ENCODE measurements at regions not wholly inside any gene's neighbourhood (a gene's known extent, or its start where the extent isn't known, plus 50 kb on each side); places are given as distances from the start of the nearest gene placed in this dataset.

DNA sequence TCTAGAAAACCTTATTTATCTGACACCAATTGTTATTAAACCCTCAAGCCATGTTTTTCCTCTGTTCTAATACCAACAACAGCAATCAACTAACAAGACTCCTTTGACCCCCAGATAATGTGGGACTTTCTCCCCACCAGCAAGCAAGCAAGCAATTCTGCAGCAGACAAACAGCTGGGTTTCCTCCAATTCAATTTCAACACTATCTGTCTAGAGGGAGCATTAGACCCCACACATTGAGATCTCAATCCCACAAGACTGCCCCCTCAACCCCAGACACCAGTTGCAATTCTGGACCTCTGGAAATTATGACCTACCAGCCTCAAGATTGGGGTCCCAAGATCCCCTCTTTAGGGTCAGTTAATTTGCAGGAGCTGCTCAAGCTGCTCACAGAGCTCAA is 89.4 kb upstream of the TMEM26 start:
- Histone ChIP-seq H3K4me3 (no peak overlapping the region), H3K9me3 (no peaks in the 10 kb centered on the region), H3K27ac (no peak overlapping the region), H3K4me1 (no peaks in the 10 kb centered on the region), H3K27me3 (no peaks in the 10 kb centered on the region), H3K36me3 (no peaks in the 10 kb centered on the region)
- DNase-seq (no peak), ATAC-seq (no peak)
- TF ChIP-seq CTCF (IDR thresholded peaks at IDR 0.05) (no peak), POLR2A (IDR thresholded peaks at IDR 0.05) (no peak)
- intact Hi-C loops (cut with DNase I), result no loop called here

DNA sequence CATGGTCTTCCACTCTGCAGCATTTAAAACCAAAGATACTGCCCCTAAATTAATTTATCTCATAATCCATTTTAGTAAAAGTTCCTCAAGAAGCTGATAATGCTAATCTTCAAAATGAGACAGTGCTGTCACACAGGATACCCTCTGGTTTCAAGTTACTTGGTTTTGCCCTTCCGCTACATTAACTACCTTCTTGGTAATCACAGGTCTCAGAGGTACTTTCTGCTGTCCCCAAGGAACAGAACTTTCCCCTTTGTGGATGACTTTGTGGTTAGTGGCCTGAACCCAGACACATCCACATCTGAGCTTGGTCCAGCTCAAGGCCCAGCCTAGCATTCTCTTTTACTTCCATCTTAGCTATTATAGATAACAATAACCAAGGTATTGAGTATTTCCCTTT is 88.8 kb upstream of the TMEM26 start:
- Histone ChIP-seq H3K27ac (no peak overlapping the region), H3K4me1 (no peaks in the 10 kb centered on the region), H3K36me3 (no peaks in the 10 kb centered on the region), H3K4me3 (no peak overlapping the region), H3K27me3 (no peaks in the 10 kb centered on the region), H3K9me3 (peaks cover 0 to under 1% (median 0%) of the 10 kb centered on the region in 12 donors)
- intact Hi-C loops (cut with DNase I), result no loop called here
- TF ChIP-seq POLR2A (IDR thresholded peaks at IDR 0.05) (no peak), CTCF (IDR thresholded peaks at IDR 0.05) (no peak)
- DNase-seq (no peak), ATAC-seq (no peak)
- 98 to 100% (median 99%) methylated on average over 1 of the region's 1 CpG for WGBS, 4 donors

GRCh38 chr10:61539876-61540275 is 86.7 kb upstream of the TMEM26 start:
- no peaks in the 10 kb centered on the region for H3K27me3 ChIP-seq
- no peak overlapping the region for H3K27ac ChIP-seq
- peaks cover 0 to 7% (median 0%) of the 10 kb centered on the region in 12 donors for H3K9me3 ChIP-seq
- H3K4me3 ChIP-seq, result no peak overlapping the region
- intact Hi-C loops (cut with DNase I), result no loop called here
- no peak for DNase-seq
- no peaks in the 10 kb centered on the region for H3K4me1 ChIP-seq
- 91 to 95% (median 92%) methylated on average over 8 of the region's 8 CpGs for WGBS, 4 donors
- TF ChIP-seq POLR2A (IDR thresholded peaks at IDR 0.05) (no peak), CTCF (IDR thresholded peaks at IDR 0.05) (no peak)
- no peak for ATAC-seq
- H3K36me3 ChIP-seq, result no peaks in the 10 kb centered on the region

- intact Hi-C loops (cut with DNase I), result no loop called here
- H3K9me3 ChIP-seq, result peaks cover 0 to 9% (median 0%) of the 10 kb centered on the region in 12 donors
- no peak overlapping the region for H3K4me3 ChIP-seq
- ATAC-seq, result no peak
- no peaks in the 10 kb centered on the region for H3K27me3 ChIP-seq
- H3K27ac ChIP-seq, result no peak overlapping the region
- no peaks in the 10 kb centered on the region for H3K4me1 ChIP-seq
- TF ChIP-seq POLR2A (IDR thresholded peaks at IDR 0.05) (no peak), CTCF (IDR thresholded peaks at IDR 0.05) (no peak)
- 62 to 74% (median 68%) methylated on average over 1 of the region's 1 CpG for WGBS, 4 donors
- H3K36me3 ChIP-seq, result no peaks in the 10 kb centered on the region
- no peak for DNase-seq
Measured at GRCh38 chr10:61529208-61529607, 76.0 kb upstream of the TMEM26 start.

Measured in heart left ventricle (tissue), 16 donors.